ENCODE measurements at regions not wholly inside any gene's neighbourhood (a gene's known extent, or its start where the extent isn't known, plus 50 kb on each side); places are given as distances from the start of the nearest gene placed in this dataset.
"Not testable (repeated sequence)": the region's sequence is repeated elsewhere in the genome, so short reads cannot be mapped to it uniquely, and the experiment has no call there.

GRCh38 chr14:101289911-101290310 is 271.4 kb upstream of the DIO3 start:
- no peak for DNase-seq (ENCODE audit: low read depth)
- H3K4me3 ChIP-seq (ENCODE audit: low read depth, low read length) = no peak overlapping the region
- TF ChIP-seq CTCF (conservative IDR thresholded peaks at IDR 0.05; ENCODE audit: low read depth, low read length) = no peak

- TF ChIP-seq CTCF (conservative IDR thresholded peaks at IDR 0.05; ENCODE audit: low read depth, low read length) = no peak
- no peak for DNase-seq (ENCODE audit: low read depth)
- H3K4me3 ChIP-seq (ENCODE audit: low read depth, low read length) = no peak overlapping the region
These were observed 270.7 kb upstream of the DIO3 start for GRCh38 chr14:101290611-101291010.

GRCh38 chr14:101291390-101291789 is 269.9 kb upstream of the DIO3 start:
- DNase-seq (ENCODE audit: low read depth) = no peak
- no peak for TF ChIP-seq CTCF (conservative IDR thresholded peaks at IDR 0.05; ENCODE audit: low read depth, low read length)
- H3K4me3 ChIP-seq (ENCODE audit: low read depth, low read length) = no peak overlapping the region

GRCh38 chr14:101292448-101292847 is 268.8 kb upstream of the DIO3 start:
- no peak overlapping the region for H3K4me3 ChIP-seq (ENCODE audit: low read depth, low read length)
- DNase-seq (ENCODE audit: low read depth) = no peak
- TF ChIP-seq CTCF (conservative IDR thresholded peaks at IDR 0.05; ENCODE audit: low read depth, low read length) = no peak

GRCh38 chr14:101293605-101294004 is 267.7 kb upstream of the DIO3 start:
- no peak for TF ChIP-seq CTCF (conservative IDR thresholded peaks at IDR 0.05; ENCODE audit: low read depth, low read length)
- H3K4me3 ChIP-seq (ENCODE audit: low read depth, low read length) = no peak overlapping the region
- DNase-seq (ENCODE audit: low read depth) = no peak

GRCh38 chr14:101294136-101294535 is 267.2 kb upstream of the DIO3 start:
- TF ChIP-seq CTCF (conservative IDR thresholded peaks at IDR 0.05; ENCODE audit: low read depth, low read length) = no peak
- no peak for DNase-seq (ENCODE audit: low read depth)
- H3K4me3 ChIP-seq (ENCODE audit: low read depth, low read length) = no peak overlapping the region

- not testable (repeated sequence) for H3K4me3 ChIP-seq (ENCODE audit: low read depth, low read length); DNase-seq (ENCODE audit: low read depth)
These were observed 261.5 kb upstream of the DIO3 start for GRCh38 chr14:101299781-101300180.

- TF ChIP-seq CTCF (conservative IDR thresholded peaks at IDR 0.05; ENCODE audit: low read depth, low read length) = no peak
- no peak for DNase-seq (ENCODE audit: low read depth)
- H3K4me3 ChIP-seq (ENCODE audit: low read depth, low read length) = no peak overlapping the region
These were observed 260.3 kb upstream of the DIO3 start for GRCh38 chr14:101301011-101301410.

GRCh38 chr14:101307162-101307561 is 254.1 kb upstream of the DIO3 start:
- not testable (repeated sequence) for H3K4me3 ChIP-seq (ENCODE audit: low read depth, low read length); DNase-seq (ENCODE audit: low read depth)

- not testable (repeated sequence) for DNase-seq (ENCODE audit: low read depth); H3K4me3 ChIP-seq (ENCODE audit: low read depth, low read length)
These were observed 250.1 kb upstream of the DIO3 start for GRCh38 chr14:101311186-101311585.

Data from choroid plexus epithelial cell (primary cell).